Lower lobe of right lung (tissue), 2 donors: ENCODE measurements at regions not wholly inside any gene's neighbourhood (a gene's known extent, or its start where the extent isn't known, plus 50 kb on each side); places are given as distances from the start of the nearest gene placed in this dataset.

ENCODE experiments used
- ATAC-seq, 2 donors: fragments of 200-7000 bp; cut with Tn5 transposase; one replicate each; pipeline ENCODE4 v1.9.1; 2020 to 2022; ENCODE audit warnings: mild to moderate bottlenecking in 2 of 2, moderate library complexity in 2 of 2
- DNase-seq: peaks from one replicate; pipeline ENCODE4 v3.0.0-alpha.2; 2020
- H3K27ac ChIP-seq: fragments of 200-600 bp; one replicate; pipeline ENCODE4 v1.8.0; 2022
- H3K27me3 ChIP-seq: fragments of 200-600 bp; one replicate; pipeline ENCODE4 v1.8.0; 2022; ENCODE audit warnings: low read depth
- H3K36me3 ChIP-seq: fragments of 200-600 bp; one replicate; pipeline ENCODE4 v1.8.0; 2022; ENCODE audit warnings: mild to moderate bottlenecking
- H3K4me1 ChIP-seq: fragments of 200-600 bp; one replicate; pipeline ENCODE4 v1.8.0; 2022
- H3K4me3 ChIP-seq: fragments of 200-600 bp; one replicate; pipeline ENCODE4 v1.8.0; 2022; ENCODE audit warnings: mild to moderate bottlenecking
- H3K9me3 ChIP-seq: fragments of 200-600 bp; one replicate; pipeline ENCODE4 v1.8.0; 2022
- CTCF ChIP-seq: fragments of 200-600 bp; IDR thresholded peaks from one replicate; pipeline ENCODE4 v1.8.0; 2022; ENCODE audit warnings: antibody characterized with exemption, mild to moderate bottlenecking
- intact Hi-C: fragments of 100-400 bp; cut with DNase I; formaldehyde crosslinking; loops from one replicate; pipeline ENCODE4 v1.11.0; 2022
- donor health status: DM: no; HTN: yes; CAD: no; lungs with severe emphysema.

- no peak for TF ChIP-seq CTCF
- intact Hi-C loops: no loop called here
- ATAC-seq: no peak
These were observed 235.9 kb downstream of the AHR start for GRCh38 chr7:17534348-17534747.

GRCh38 chr7:17535776-17536175 lies 237.3 kb downstream of the AHR start:
- H3K36me3 ChIP-seq: no peaks in the 10 kb centered on the region
- no peak overlapping the region for H3K27ac ChIP-seq
- H3K9me3 ChIP-seq: no peaks in the 10 kb centered on the region
- H3K27me3 ChIP-seq: no peaks in the 10 kb centered on the region
- DNase-seq (no peak), ATAC-seq (no peak)
- peaks cover 5% of the 10 kb centered on the region for H3K4me1 ChIP-seq
- no peak overlapping the region for H3K4me3 ChIP-seq
- intact Hi-C loops: no loop called here
- TF ChIP-seq CTCF: no peak

More at GRCh38 chr7:17534348-17534747, 235.9 kb downstream of the AHR start:
- Histone ChIP-seq H3K27me3 (no peaks in the 10 kb centered on the region), H3K36me3 (no peaks in the 10 kb centered on the region), H3K9me3 (no peaks in the 10 kb centered on the region), H3K4me3 (no peak overlapping the region), H3K27ac (no peak overlapping the region), H3K4me1 (no peaks in the 10 kb centered on the region)
- no peak for DNase-seq

GRCh38 chr7:17544401-17544800 lies 245.9 kb downstream of the AHR start:
- Histone ChIP-seq H3K36me3 (no peaks in the 10 kb centered on the region), H3K27ac (no peak overlapping the region), H3K4me3 (no peak overlapping the region), H3K4me1 (peaks cover 19% of the 10 kb centered on the region), H3K9me3 (no peaks in the 10 kb centered on the region), H3K27me3 (no peaks in the 10 kb centered on the region)
- DNase-seq (no peak), ATAC-seq (no peak)
- TF ChIP-seq CTCF: no peak
- intact Hi-C loops: no loop called here

- ATAC-seq: no peak
- no peak for DNase-seq
- intact Hi-C loops: no loop called here
- Histone ChIP-seq H3K27me3 (no peaks in the 10 kb centered on the region), H3K27ac (no peak overlapping the region), H3K9me3 (no peaks in the 10 kb centered on the region), H3K4me3 (no peak overlapping the region), H3K4me1 (peaks cover 15% of the 10 kb centered on the region), H3K36me3 (no peaks in the 10 kb centered on the region)
- no peak for TF ChIP-seq CTCF
These were observed 246.9 kb downstream of the AHR start for GRCh38 chr7:17545348-17545747.

- TF ChIP-seq CTCF: no peak
- Histone ChIP-seq H3K27ac (peak overlapping the region; percentile 8), H3K36me3 (no peaks in the 10 kb centered on the region), H3K4me3 (no peak overlapping the region), H3K9me3 (no peaks in the 10 kb centered on the region), H3K4me1 (peaks cover 13% of the 10 kb centered on the region), H3K27me3 (no peaks in the 10 kb centered on the region)
- peak in 1 of 2 donors; percentile 42 for ATAC-seq
- DNase-seq: no peak
- intact Hi-C loops: no loop called here
These were observed 247.7 kb downstream of the AHR start for GRCh38 chr7:17546189-17546588.

- Histone ChIP-seq H3K27ac (no peak overlapping the region), H3K4me3 (no peak overlapping the region)
- TF ChIP-seq CTCF: no peak
These were observed 248.1 kb downstream of the AHR start for GRCh38 chr7:17546592-17546991.

More at GRCh38 chr7:17546592-17546991, 248.1 kb downstream of the AHR start:
- Histone ChIP-seq H3K36me3 (no peaks in the 10 kb centered on the region), H3K4me1 (peaks cover 13% of the 10 kb centered on the region), H3K27me3 (no peaks in the 10 kb centered on the region), H3K9me3 (no peaks in the 10 kb centered on the region)
- peak; percentile 54 to 80 for ATAC-seq
- DNase-seq: no peak
- intact Hi-C loops: no loop called here
